HCT116 (cell line): ENCODE measurements at regions not wholly inside any gene's neighbourhood (a gene's known extent, or its start where the extent isn't known, plus 50 kb on each side); places are given as distances from the start of the nearest gene placed in this dataset.

Experiments used
- ATAC-seq: fragments of 200-7000 bp; cut with Tn5 transposase; 2 replicates; pipeline ENCODE4 v1.9.1; 2020; ENCODE audit warnings: mild to moderate bottlenecking, moderate library complexity
- BruUV-seq: library from RNA; stranded (reverse); fragments of 400-500 nt; replicated peaks from 2 replicates; lab custom pipeline; 2021; lab: Mats Ljungman, UMichigan
- CTCF ChIA-PET: fragments of 300-600 bp; sonication (Branson Sonifier 250); formaldehyde crosslinking; loops from one replicate; lab custom pipeline; 2021; ENCODE audit warnings: antibody characterized with exemption; lab: Charles Lee
- POLR2A ChIA-PET: fragments of 300-600, 350-600 bp; sonication (Branson Sonifier 250); formaldehyde crosslinking; loops from one replicate; lab custom pipeline; 2021; ENCODE audit warnings: antibody characterized with exemption; lab: Charles Lee
- RAD21 ChIA-PET, 2 experiments: fragments of 300-600 bp; sonication (Branson Sonifier 250); formaldehyde crosslinking; loops; one replicate each; lab custom pipeline; 2023; ENCODE audit warnings: low total read pairs in 2 of 2; ENCODE audit not compliant: uncharacterized antibody in 2 of 2, unreplicated experiment in 2 of 2, low non-redundant PET in 1 of 2; lab: Charles Lee
- DNase-seq: peaks from one replicate; pipeline ENCODE4 v3.0.0-alpha.2; 2010; ENCODE audit warnings: low read depth, low spot score
- H2AFZ ChIP-seq: fragments of 200-600 bp; shearing (Covaris generic), sonication (generic); 2 replicates; pipeline ENCODE4 v1.6.1; 2017; ENCODE audit warnings: low read depth, mixed run types, mixed read lengths, antibody characterized with exemption, low read length; ENCODE audit not compliant: poor library complexity, severe bottlenecking
- H3K27ac ChIP-seq: 2 replicates; pipeline ENCODE4 v1.5.1; 2012; ENCODE audit warnings: low read depth, low read length
- H3K27me3 ChIP-seq: fragments of 200-600 bp; sonication (generic); 2 replicates; pipeline ENCODE4 v1.6.1; 2016; ENCODE audit warnings: mixed run types, low read length, mixed read lengths; ENCODE audit not compliant: insufficient read depth
- H3K36me3 ChIP-seq, 2 experiments: fragments of 200-500 bp in 1 of 2; fragments of 200-600 bp in 1 of 2; sonication (Bioruptor generic) in 1 of 2; sonication (generic) in 1 of 2; 2 replicates each; pipeline versions ENCODE4 v1.5.1 to v1.6.1; 2014 to 2016; ENCODE audit warnings: low read length in 2 of 2, inconsistent platforms in 1 of 2, mixed read lengths in 1 of 2, mixed run types in 1 of 2; ENCODE audit not compliant: insufficient read depth in 2 of 2, control insufficient read depth in 1 of 2
- H3K4me1 ChIP-seq, 2 experiments: fragments of 200-600 bp in 1 of 2; sonication (generic) in 1 of 2; 2 replicates each; pipeline versions ENCODE4 v1.5.1 to v1.6.1; 2012 to 2017; ENCODE audit warnings: low read length in 2 of 2, inconsistent platforms in 1 of 2, mild to moderate bottlenecking in 1 of 2, mixed read lengths in 1 of 2, mixed run types in 1 of 2, moderate library complexity in 1 of 2; ENCODE audit not compliant: insufficient read depth in 2 of 2, control insufficient read depth in 1 of 2
- H3K4me2 ChIP-seq: fragments of 200-600 bp; sonication (generic); 2 replicates; pipeline ENCODE4 v1.6.1; 2017; ENCODE audit warnings: mixed run types, low read length, mixed read lengths
- H3K4me3 ChIP-seq, 2 experiments: fragments of 200-600 bp in 1 of 2; sonication (generic) in 1 of 2; replicated peaks in 1 of 2; 2 replicates each; pipeline ENCODE4 v1.5.1; 2011 to 2016; ENCODE audit warnings: low read length in 2 of 2, control low read depth in 1 of 2, low read depth in 1 of 2, mild to moderate bottlenecking in 1 of 2, mixed read lengths in 1 of 2, mixed run types in 1 of 2
- H3K79me2 ChIP-seq: fragments of 200-600 bp; sonication (generic); 2 replicates; pipeline ENCODE4 v1.6.1; 2017; ENCODE audit warnings: mild to moderate bottlenecking, mixed run types, low read length, moderate library complexity, mixed read lengths; ENCODE audit not compliant: insufficient read depth
- H3K9ac ChIP-seq: fragments of 200-600 bp; sonication (generic); 2 replicates; pipeline ENCODE4 v1.6.1; 2016; ENCODE audit warnings: low read length, mixed read lengths
- H3K9me2 ChIP-seq: fragments of 200-600 bp; sonication (generic), shearing (Covaris generic); 2 replicates; pipeline ENCODE4 v1.6.1; 2017; ENCODE audit warnings: mixed run types, mild to moderate bottlenecking, moderate library complexity; ENCODE audit not compliant: insufficient read depth
- H3K9me3 ChIP-seq, 2 experiments: fragments of 200-500 bp in 1 of 2; fragments of 200-600 bp in 1 of 2; sonication (Bioruptor generic) in 1 of 2; sonication (generic) in 1 of 2; 2 replicates each; pipeline ENCODE4 v1.6.1; 2014 to 2017; ENCODE audit warnings: low read length in 2 of 2, mixed read lengths in 2 of 2, inconsistent platforms in 1 of 2, low read depth in 1 of 2, mild to moderate bottlenecking in 1 of 2, mixed run types in 1 of 2, moderate library complexity in 1 of 2; ENCODE audit not compliant: control insufficient read depth in 1 of 2, insufficient read depth in 1 of 2
- H4K20me1 ChIP-seq: fragments of 200-600 bp; sonication (generic), shearing (Covaris generic); 2 replicates; pipeline ENCODE4 v1.6.1; 2017; ENCODE audit warnings: mixed run types, mild to moderate bottlenecking, moderate library complexity; ENCODE audit not compliant: insufficient read depth
- CEBPB ChIP-seq: IDR thresholded peaks from 2 replicates; pipeline ENCODE4 v1.6.1; 2012; ENCODE audit warnings: low read depth
- EGR1 ChIP-seq: IDR thresholded peaks from 2 replicates; pipeline ENCODE4 v1.6.1; 2012; ENCODE audit warnings: low read depth
- ELF1 ChIP-seq: IDR thresholded peaks from 2 replicates; pipeline ENCODE4 v1.6.1; 2012; ENCODE audit warnings: low read depth, borderline replicate concordance
- EZH2 ChIP-seq: fragments of 200-600 bp; sonication (generic); IDR thresholded peaks from 2 replicates; pipeline ENCODE4 v1.6.1; 2017; ENCODE audit warnings: antibody characterized with exemption, mixed run types
- FOSL1 ChIP-seq: IDR thresholded peaks from 2 replicates; pipeline ENCODE4 v1.6.1; 2012; ENCODE audit warnings: low read depth
- POLR2A ChIP-seq: IDR thresholded peaks from 2 replicates; pipeline ENCODE4 v1.7.0; 2011; ENCODE audit warnings: borderline replicate concordance; ENCODE audit not compliant: insufficient read depth, insufficient read length; ENCODE audit errors: extremely low read depth
- POLR2AphosphoS5 ChIP-seq: IDR thresholded peaks from 2 replicates; pipeline ENCODE4 v1.6.1; 2011; ENCODE audit warnings: mild to moderate bottlenecking, low read depth, low read length, moderate library complexity
- SP1 ChIP-seq: IDR thresholded peaks from 2 replicates; pipeline ENCODE4 v1.6.1; 2012; ENCODE audit warnings: low read depth
- YY1 ChIP-seq: IDR thresholded peaks from 2 replicates; pipeline ENCODE4 v1.6.1; 2011; ENCODE audit warnings: low read length, low read depth, moderate library complexity, mild to moderate bottlenecking; ENCODE audit not compliant: insufficient replicate concordance; ENCODE audit errors: extremely low read depth
- intact Hi-C: fragments of 100-400 bp; cut with micrococcal nuclease; formaldehyde crosslinking; loops from 2 replicates; pipeline ENCODE4 v1.10.0; 2022
- TF ChIP-seq, protein P1 (sequence below): IDR thresholded peaks from 2 replicates; pipeline ENCODE4 v1.6.1; 2012
- TF ChIP-seq, protein P2 (sequence below): IDR thresholded peaks from 2 replicates; pipeline ENCODE4 v1.6.1; 2012; ENCODE audit warnings: low read depth
- TF ChIP-seq, protein P3 (sequence below), 3 experiments: fragments of 200-600 bp in 1 of 3; sonication (generic) in 1 of 3; IDR thresholded peaks in 2 of 3; conservative IDR thresholded peaks in 1 of 3; 2 replicates each; pipeline ENCODE4 v1.5.1; 2012 to 2017; ENCODE audit warnings: low read depth in 2 of 3, low read length in 2 of 3, antibody characterized with exemption in 1 of 3, borderline replicate concordance in 1 of 3, control low read depth in 1 of 3, mild to moderate bottlenecking in 1 of 3, mixed read lengths in 1 of 3, mixed run types in 1 of 3, moderate library complexity in 1 of 3; ENCODE audit not compliant: insufficient read depth in 1 of 3

DNA sequence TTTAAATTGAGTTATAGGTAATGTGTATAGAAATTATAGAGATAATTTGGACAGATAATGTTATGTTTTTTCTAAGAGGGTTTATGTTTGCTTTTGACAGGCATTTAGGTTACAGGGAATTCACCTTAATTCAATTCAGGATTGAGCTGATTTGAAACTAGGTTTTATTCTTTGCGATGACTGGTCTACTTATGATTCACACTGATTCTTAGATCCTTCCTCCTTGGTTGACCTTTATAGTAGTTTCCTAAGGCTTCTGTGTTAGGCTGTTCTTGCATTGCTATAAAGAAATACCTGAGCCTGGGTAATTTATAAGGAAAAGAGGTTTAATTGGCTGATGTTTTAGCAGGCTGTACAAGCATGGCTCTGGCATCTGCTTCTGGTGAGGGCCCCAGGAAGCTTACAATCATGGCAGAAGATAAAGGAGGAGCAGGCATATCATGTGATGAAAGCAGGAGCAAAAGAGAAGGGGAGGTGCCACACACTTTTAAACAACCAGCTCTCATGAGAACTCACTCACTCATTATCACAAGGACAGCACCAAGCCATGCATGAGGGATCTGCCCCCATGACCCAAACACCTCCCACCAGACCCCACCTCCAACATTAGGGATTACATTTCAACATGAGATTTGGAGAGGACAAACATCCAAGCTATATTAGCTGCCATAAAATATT is 155.0 kb upstream of the SFRP2 start:
- H3K79me2 ChIP-seq: no peaks in the 10 kb centered on the region
- ChIA-PET POLR2A (no interaction called here), CTCF (no interaction called here), RAD21 (no interaction called here)
- no TSS peak for BruUV-seq
- no peak for DNase-seq
- intact Hi-C loops: no loop called here
- no peaks in the 10 kb centered on the region for H3K27me3 ChIP-seq
- no peak for ATAC-seq
- H3K9me2 ChIP-seq: no peaks in the 10 kb centered on the region
- H3K36me3 ChIP-seq: no peaks in the 10 kb centered on the region
- no peak overlapping the region for H3K9ac ChIP-seq
- H3K9me3 ChIP-seq: no peaks in the 10 kb centered on the region
- H3K4me2 ChIP-seq: no peak overlapping the region
- no peak overlapping the region for H3K4me3 ChIP-seq
- no peaks in the 10 kb centered on the region for H4K20me1 ChIP-seq
- TF ChIP-seq POLR2A (no peak), FOSL1 (no peak), EGR1 (no peak), YY1 (no peak), POLR2AphosphoS5 (no peak), CEBPB (no peak), EZH2 (no peak), ELF1 (no peak), SP1 (no peak)
- TF ChIP-seq, protein P1, sequence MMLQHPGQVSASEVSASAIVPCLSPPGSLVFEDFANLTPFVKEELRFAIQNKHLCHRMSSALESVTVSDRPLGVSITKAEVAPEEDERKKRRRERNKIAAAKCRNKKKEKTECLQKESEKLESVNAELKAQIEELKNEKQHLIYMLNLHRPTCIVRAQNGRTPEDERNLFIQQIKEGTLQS: no peak
- TF ChIP-seq, protein P2, sequence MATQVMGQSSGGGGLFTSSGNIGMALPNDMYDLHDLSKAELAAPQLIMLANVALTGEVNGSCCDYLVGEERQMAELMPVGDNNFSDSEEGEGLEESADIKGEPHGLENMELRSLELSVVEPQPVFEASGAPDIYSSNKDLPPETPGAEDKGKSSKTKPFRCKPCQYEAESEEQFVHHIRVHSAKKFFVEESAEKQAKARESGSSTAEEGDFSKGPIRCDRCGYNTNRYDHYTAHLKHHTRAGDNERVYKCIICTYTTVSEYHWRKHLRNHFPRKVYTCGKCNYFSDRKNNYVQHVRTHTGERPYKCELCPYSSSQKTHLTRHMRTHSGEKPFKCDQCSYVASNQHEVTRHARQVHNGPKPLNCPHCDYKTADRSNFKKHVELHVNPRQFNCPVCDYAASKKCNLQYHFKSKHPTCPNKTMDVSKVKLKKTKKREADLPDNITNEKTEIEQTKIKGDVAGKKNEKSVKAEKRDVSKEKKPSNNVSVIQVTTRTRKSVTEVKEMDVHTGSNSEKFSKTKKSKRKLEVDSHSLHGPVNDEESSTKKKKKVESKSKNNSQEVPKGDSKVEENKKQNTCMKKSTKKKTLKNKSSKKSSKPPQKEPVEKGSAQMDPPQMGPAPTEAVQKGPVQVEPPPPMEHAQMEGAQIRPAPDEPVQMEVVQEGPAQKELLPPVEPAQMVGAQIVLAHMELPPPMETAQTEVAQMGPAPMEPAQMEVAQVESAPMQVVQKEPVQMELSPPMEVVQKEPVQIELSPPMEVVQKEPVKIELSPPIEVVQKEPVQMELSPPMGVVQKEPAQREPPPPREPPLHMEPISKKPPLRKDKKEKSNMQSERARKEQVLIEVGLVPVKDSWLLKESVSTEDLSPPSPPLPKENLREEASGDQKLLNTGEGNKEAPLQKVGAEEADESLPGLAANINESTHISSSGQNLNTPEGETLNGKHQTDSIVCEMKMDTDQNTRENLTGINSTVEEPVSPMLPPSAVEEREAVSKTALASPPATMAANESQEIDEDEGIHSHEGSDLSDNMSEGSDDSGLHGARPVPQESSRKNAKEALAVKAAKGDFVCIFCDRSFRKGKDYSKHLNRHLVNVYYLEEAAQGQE: no peak
- TF ChIP-seq, protein P3, sequence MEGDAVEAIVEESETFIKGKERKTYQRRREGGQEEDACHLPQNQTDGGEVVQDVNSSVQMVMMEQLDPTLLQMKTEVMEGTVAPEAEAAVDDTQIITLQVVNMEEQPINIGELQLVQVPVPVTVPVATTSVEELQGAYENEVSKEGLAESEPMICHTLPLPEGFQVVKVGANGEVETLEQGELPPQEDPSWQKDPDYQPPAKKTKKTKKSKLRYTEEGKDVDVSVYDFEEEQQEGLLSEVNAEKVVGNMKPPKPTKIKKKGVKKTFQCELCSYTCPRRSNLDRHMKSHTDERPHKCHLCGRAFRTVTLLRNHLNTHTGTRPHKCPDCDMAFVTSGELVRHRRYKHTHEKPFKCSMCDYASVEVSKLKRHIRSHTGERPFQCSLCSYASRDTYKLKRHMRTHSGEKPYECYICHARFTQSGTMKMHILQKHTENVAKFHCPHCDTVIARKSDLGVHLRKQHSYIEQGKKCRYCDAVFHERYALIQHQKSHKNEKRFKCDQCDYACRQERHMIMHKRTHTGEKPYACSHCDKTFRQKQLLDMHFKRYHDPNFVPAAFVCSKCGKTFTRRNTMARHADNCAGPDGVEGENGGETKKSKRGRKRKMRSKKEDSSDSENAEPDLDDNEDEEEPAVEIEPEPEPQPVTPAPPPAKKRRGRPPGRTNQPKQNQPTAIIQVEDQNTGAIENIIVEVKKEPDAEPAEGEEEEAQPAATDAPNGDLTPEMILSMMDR (IDR thresholded peaks at IDR 0.05 in 2 of 3, conservative IDR thresholded peaks at IDR 0.05 in 1 of 3; ENCODE audit: borderline replicate concordance in 1 of 3, insufficient read depth in 1 of 3, low read depth in 2 of 3, low read length in 2 of 3): no peak
- no peak overlapping the region for H3K27ac ChIP-seq
- H3K4me1 ChIP-seq: no peaks in the 10 kb centered on the region
- no peak overlapping the region for H2AFZ ChIP-seq
